AG04449 (cell line): ENCODE measurements at regions not wholly inside any gene's neighbourhood (a gene's known extent, or its start where the extent isn't known, plus 50 kb on each side); places are given as distances from the start of the nearest gene placed in this dataset.

ENCODE experiments used
- CTCF ChIA-PET: fragments of 350-600 bp; formaldehyde crosslinking; extraction: SDS; loops from one replicate; lab custom pipeline; 2021; ENCODE audit warnings: antibody characterized with exemption; lab: Yijun Ruan, JAX
- POLR2A ChIA-PET: fragments of 400-600, 350-600 bp; formaldehyde crosslinking; extraction: SDS; loops from one replicate; lab custom pipeline; 2020; ENCODE audit warnings: antibody characterized with exemption, inconsistent platforms; lab: Yijun Ruan, JAX
- DNase-seq: peaks from one replicate; pipeline ENCODE4 v3.0.0-alpha.2; 2010; ENCODE audit warnings: low read depth, low spot score
- H3K4me3 ChIP-seq: 2 replicates; pipeline ENCODE4 v1.5.1; 2011; ENCODE audit warnings: low read depth, mild to moderate bottlenecking, control low read depth, low read length
- TF ChIP-seq, protein P1 (sequence below): IDR thresholded peaks from one replicate; pipeline ENCODE4 v1.5.1; 2011; ENCODE audit warnings: mild to moderate bottlenecking, moderate library complexity, low read length, control low read depth, inconsistent platforms; ENCODE audit not compliant: insufficient read depth; ENCODE audit errors: missing control alignments

DNA sequence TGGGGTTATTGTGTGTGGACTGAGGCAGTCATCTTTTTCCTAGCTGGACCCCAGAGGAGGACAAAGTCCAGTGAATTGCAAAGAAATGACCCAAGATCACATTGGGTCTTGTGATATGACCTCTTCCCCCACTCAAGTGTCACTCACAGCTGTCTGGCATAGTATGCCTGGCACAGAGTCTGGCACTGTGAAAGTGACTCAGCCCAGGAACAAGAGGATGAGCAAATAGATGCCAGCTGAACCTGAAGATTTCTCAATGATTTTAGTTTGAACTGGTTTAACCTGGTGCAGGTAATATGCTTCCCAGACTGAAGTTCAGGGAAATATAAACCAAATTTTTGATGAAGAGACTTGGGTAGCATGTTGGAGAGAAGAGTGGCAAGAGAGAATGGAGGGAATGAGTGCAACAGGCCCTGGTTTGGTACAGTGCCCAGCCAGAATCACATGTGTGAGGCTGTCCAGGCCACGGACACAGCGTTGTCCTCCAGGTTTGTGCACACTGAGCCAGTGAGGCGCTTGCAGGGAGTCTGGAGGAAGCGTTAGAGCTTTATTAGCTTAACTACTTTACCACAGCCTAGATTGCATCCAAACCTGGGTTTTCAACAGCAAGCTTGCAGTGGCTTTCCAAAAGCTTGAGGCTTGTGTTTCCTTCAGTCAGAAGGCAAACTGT lies 332.9 kb downstream of the NUAK1 start:
- ChIA-PET CTCF (interaction anchor here (1.0 kb wide), 1 partner anchor 130 kb away, joined by 3 read pairs; no protein-coding TSS in a partner anchor), POLR2A (no interaction called here)
- TF ChIP-seq, protein P1, sequence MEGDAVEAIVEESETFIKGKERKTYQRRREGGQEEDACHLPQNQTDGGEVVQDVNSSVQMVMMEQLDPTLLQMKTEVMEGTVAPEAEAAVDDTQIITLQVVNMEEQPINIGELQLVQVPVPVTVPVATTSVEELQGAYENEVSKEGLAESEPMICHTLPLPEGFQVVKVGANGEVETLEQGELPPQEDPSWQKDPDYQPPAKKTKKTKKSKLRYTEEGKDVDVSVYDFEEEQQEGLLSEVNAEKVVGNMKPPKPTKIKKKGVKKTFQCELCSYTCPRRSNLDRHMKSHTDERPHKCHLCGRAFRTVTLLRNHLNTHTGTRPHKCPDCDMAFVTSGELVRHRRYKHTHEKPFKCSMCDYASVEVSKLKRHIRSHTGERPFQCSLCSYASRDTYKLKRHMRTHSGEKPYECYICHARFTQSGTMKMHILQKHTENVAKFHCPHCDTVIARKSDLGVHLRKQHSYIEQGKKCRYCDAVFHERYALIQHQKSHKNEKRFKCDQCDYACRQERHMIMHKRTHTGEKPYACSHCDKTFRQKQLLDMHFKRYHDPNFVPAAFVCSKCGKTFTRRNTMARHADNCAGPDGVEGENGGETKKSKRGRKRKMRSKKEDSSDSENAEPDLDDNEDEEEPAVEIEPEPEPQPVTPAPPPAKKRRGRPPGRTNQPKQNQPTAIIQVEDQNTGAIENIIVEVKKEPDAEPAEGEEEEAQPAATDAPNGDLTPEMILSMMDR: no peak
- no peak for DNase-seq
- no peak overlapping the region for H3K4me3 ChIP-seq

- DNase-seq: no peak
- H3K4me3 ChIP-seq: no peak overlapping the region
- CTCF ChIA-PET: interaction anchor here (1.0 kb wide), 1 partner anchor 129 kb away, joined by 3 read pairs; no protein-coding TSS in a partner anchor
- POLR2A ChIA-PET: no interaction called here
- TF ChIP-seq, protein P1: no peak
Observed at GRCh38 chr12:105806400-105806770, 332.4 kb downstream of the NUAK1 start.

- ChIA-PET POLR2A (no interaction called here), CTCF (no interaction called here)
- H3K4me3 ChIP-seq: no peak overlapping the region
- DNase-seq: no peak
- TF ChIP-seq, protein P1: no peak
Observed at GRCh38 chr12:105812366-105812765, 326.4 kb downstream of the NUAK1 start.

GRCh38 chr12:105813201-105813600 lies 325.6 kb downstream of the NUAK1 start:
- ChIA-PET POLR2A (no interaction called here), CTCF (interaction anchor here (0.8 to 1.5 kb wide), 2 partner anchors 9 to 411 kb away, joined by 3 to 4 read pairs; no protein-coding TSS in a partner anchor)
- H3K4me3 ChIP-seq: no peak overlapping the region
- no peak for DNase-seq
- TF ChIP-seq, protein P1: no peak

DNA sequence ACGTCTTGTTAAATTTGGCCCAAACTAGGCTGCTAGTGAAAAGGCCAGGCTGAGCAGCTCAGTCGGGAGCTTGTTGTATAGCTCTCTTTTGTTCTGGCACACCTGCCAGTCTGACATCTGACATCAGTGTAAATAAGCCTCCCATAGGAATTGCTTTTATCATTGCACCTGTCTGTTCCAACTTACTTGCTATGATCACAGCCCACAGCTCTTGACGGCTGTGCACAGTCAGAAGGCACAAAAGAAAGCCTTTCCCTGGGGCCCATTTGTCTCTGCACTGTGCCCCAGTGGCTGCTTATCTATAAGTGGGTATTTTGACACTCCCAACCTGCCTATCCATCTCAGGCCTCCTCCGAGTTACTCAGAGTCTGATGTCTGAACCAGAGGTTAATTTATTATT lies 324.5 kb downstream of the NUAK1 start:
- H3K4me3 ChIP-seq: no peak overlapping the region
- no peak for DNase-seq
- CTCF ChIA-PET: interaction anchor here (1.5 kb wide), 1 partner anchor 10 kb away, joined by 4 read pairs; no protein-coding TSS in a partner anchor
- POLR2A ChIA-PET: no interaction called here
- TF ChIP-seq, protein P1: no peak

DNA sequence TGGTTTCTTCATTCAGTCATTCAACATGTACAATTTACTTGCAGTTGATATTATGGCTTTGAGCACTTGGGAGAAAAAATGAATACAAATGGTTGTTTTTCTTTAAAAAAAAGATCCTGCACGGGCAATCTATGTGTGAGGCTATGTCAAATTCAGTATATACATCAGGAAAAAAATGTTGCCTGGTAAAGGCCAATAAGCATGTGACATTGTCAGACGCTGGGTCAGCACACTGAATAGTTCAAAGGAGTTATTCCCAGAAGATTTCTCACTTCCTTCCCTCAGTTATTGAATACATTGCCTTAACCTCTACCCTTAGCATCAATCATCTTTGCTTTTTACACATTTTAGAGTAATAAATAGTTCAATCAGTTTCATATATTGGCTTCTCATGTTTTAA lies 319.2 kb downstream of the NUAK1 start:
- ChIA-PET CTCF (no interaction called here), POLR2A (no interaction called here)
- no peak for DNase-seq
- no peak overlapping the region for H3K4me3 ChIP-seq
- TF ChIP-seq, protein P1: no peak
